ENCODE measurements at regions not wholly inside any gene's neighbourhood (a gene's known extent, or its start where the extent isn't known, plus 50 kb on each side); places are given as distances from the start of the nearest gene placed in this dataset.

GRCh38 chr3:56998076-56998529 lies 62.4 kb upstream of the SPATA12 start:
- peaks cover 6% of the 10 kb centered on the region for H3K4me1 Mint-ChIP-seq (ENCODE audit: unreplicated experiment)
- no peaks in the 10 kb centered on the region for H3K36me3 Mint-ChIP-seq (ENCODE audit: low read depth, unreplicated experiment)
- no peaks in the 10 kb centered on the region for H3K9me3 Mint-ChIP-seq (ENCODE audit: unreplicated experiment)
- no peak overlapping the region for H3K27ac Mint-ChIP-seq (ENCODE audit: unreplicated experiment)
- H3K27me3 Mint-ChIP-seq (ENCODE audit: unreplicated experiment), result peaks cover 2% of the 10 kb centered on the region
- no peak for TF ChIP-seq CTCF (IDR thresholded peaks at IDR 0.05; ENCODE audit: unreplicated experiment)
- DNase-seq (ENCODE audit: low spot score), result no peak
- no peak overlapping the region for H3K4me3 Mint-ChIP-seq (ENCODE audit: unreplicated experiment)

GRCh38 chr3:56997675-56998074 lies 62.8 kb upstream of the SPATA12 start:
- Mint-ChIP-seq H3K36me3 (ENCODE audit: low read depth, unreplicated experiment) (no peaks in the 10 kb centered on the region), H3K9me3 (ENCODE audit: unreplicated experiment) (no peaks in the 10 kb centered on the region), H3K27ac (ENCODE audit: unreplicated experiment) (no peak overlapping the region), H3K4me1 (ENCODE audit: unreplicated experiment) (peaks cover 6% of the 10 kb centered on the region), H3K27me3 (ENCODE audit: unreplicated experiment) (peaks cover 2% of the 10 kb centered on the region), H3K4me3 (ENCODE audit: unreplicated experiment) (no peak overlapping the region)
- no peak for TF ChIP-seq CTCF (IDR thresholded peaks at IDR 0.05; ENCODE audit: unreplicated experiment)
- no peak for DNase-seq (ENCODE audit: low spot score)

GRCh38 chr3:56997041-56997440 lies 63.4 kb upstream of the SPATA12 start:
- Mint-ChIP-seq H3K9me3 (ENCODE audit: unreplicated experiment) (no peaks in the 10 kb centered on the region), H3K4me3 (ENCODE audit: unreplicated experiment) (no peak overlapping the region), H3K4me1 (ENCODE audit: unreplicated experiment) (peaks cover 6% of the 10 kb centered on the region), H3K36me3 (ENCODE audit: low read depth, unreplicated experiment) (no peaks in the 10 kb centered on the region), H3K27ac (ENCODE audit: unreplicated experiment) (no peak overlapping the region), H3K27me3 (ENCODE audit: unreplicated experiment) (peaks cover 2% of the 10 kb centered on the region)
- no peak for TF ChIP-seq CTCF (IDR thresholded peaks at IDR 0.05; ENCODE audit: unreplicated experiment)
- DNase-seq (ENCODE audit: low spot score), result no peak

- Mint-ChIP-seq H3K27me3 (ENCODE audit: unreplicated experiment) (no peaks in the 10 kb centered on the region), H3K36me3 (ENCODE audit: low read depth, unreplicated experiment) (no peaks in the 10 kb centered on the region), H3K9me3 (ENCODE audit: unreplicated experiment) (no peaks in the 10 kb centered on the region), H3K27ac (ENCODE audit: unreplicated experiment) (no peak overlapping the region), H3K4me1 (ENCODE audit: unreplicated experiment) (peaks cover 11% of the 10 kb centered on the region), H3K4me3 (ENCODE audit: unreplicated experiment) (no peak overlapping the region)
- no peak for DNase-seq (ENCODE audit: low spot score)
- no peak for TF ChIP-seq CTCF (IDR thresholded peaks at IDR 0.05; ENCODE audit: unreplicated experiment)
These were observed 66.1 kb upstream of the SPATA12 start for GRCh38 chr3:56994391-56994790.

- no peak overlapping the region for H3K27ac Mint-ChIP-seq (ENCODE audit: unreplicated experiment)
- H3K9me3 Mint-ChIP-seq (ENCODE audit: unreplicated experiment), result no peaks in the 10 kb centered on the region
- no peak for DNase-seq (ENCODE audit: low spot score)
- peaks cover 9% of the 10 kb centered on the region for H3K4me1 Mint-ChIP-seq (ENCODE audit: unreplicated experiment)
- no peak overlapping the region for H3K4me3 Mint-ChIP-seq (ENCODE audit: unreplicated experiment)
- no peaks in the 10 kb centered on the region for H3K36me3 Mint-ChIP-seq (ENCODE audit: low read depth, unreplicated experiment)
- H3K27me3 Mint-ChIP-seq (ENCODE audit: unreplicated experiment), result no peaks in the 10 kb centered on the region
- TF ChIP-seq CTCF (IDR thresholded peaks at IDR 0.05; ENCODE audit: unreplicated experiment), result no peak
These were observed 69.8 kb upstream of the SPATA12 start for GRCh38 chr3:56990641-56991015.
